ENCODE measurements at regions not wholly inside any gene's neighbourhood (a gene's known extent, or its start where the extent isn't known, plus 50 kb on each side); places are given as distances from the start of the nearest gene placed in this dataset.
"Not testable (repeated sequence)": the region's sequence is repeated elsewhere in the genome, so short reads cannot be mapped to it uniquely, and the experiment has no call there.

- no peak for DNase-seq
Measured at GRCh38 chr3:153269730-153270129, 107.7 kb downstream of the RAP2B start.

GRCh38 chr3:153273217-153273616, 111.2 kb downstream of the RAP2B start:
- no peak for DNase-seq

GRCh38 chr3:153273767-153274435, 111.9 kb downstream of the RAP2B start:
- no peak for DNase-seq

- no peak for DNase-seq
Measured at GRCh38 chr3:153274561-153274960, 112.5 kb downstream of the RAP2B start.

GRCh38 chr3:153275514-153275913, 113.5 kb downstream of the RAP2B start:
- DNase-seq, result no peak

GRCh38 chr3:153277029-153277428, 115.0 kb downstream of the RAP2B start:
- DNase-seq, result no peak

GRCh38 chr3:153281236-153281997, 119.4 kb downstream of the RAP2B start:
- DNase-seq, result not testable (repeated sequence)

GRCh38 chr3:153282355-153282754, 120.3 kb downstream of the RAP2B start:
- no peak for DNase-seq

GRCh38 chr3:153284282-153284938, 122.4 kb downstream of the RAP2B start:
- DNase-seq, result no peak

GRCh38 chr3:153285194-153285641, 123.2 kb downstream of the RAP2B start:
- no peak for DNase-seq

GRCh38 chr3:153285982-153286381, 124.0 kb downstream of the RAP2B start:
- no peak for DNase-seq

GRCh38 chr3:153287017-153287416, 125.0 kb downstream of the RAP2B start:
- DNase-seq, result no peak

GRCh38 chr3:153289334-153289808, 127.3 kb downstream of the RAP2B start:
- no peak for DNase-seq

GRCh38 chr3:153290268-153291015, 128.4 kb downstream of the RAP2B start:
- DNase-seq, result no peak

- DNase-seq, result no peak
Measured at GRCh38 chr3:153291059-153291685, 129.1 kb downstream of the RAP2B start.

GRCh38 chr3:153293265-153293664, 131.2 kb downstream of the RAP2B start:
- DNase-seq, result no peak

- no peak for DNase-seq
Measured at GRCh38 chr3:153295901-153296300, 133.9 kb downstream of the RAP2B start.

- DNase-seq, result no peak
Measured at GRCh38 chr3:153305189-153305588, 143.2 kb downstream of the RAP2B start.

GRCh38 chr3:153311541-153311940, 149.5 kb downstream of the RAP2B start:
- no peak for DNase-seq

- no peak for DNase-seq
Measured at GRCh38 chr3:153313302-153313965, 151.4 kb downstream of the RAP2B start.

GRCh38 chr3:153314038-153314437, 152.0 kb downstream of the RAP2B start:
- no peak for DNase-seq

GRCh38 chr3:153315781-153316180, 153.8 kb downstream of the RAP2B start:
- DNase-seq, result no peak

Data from NCI-H345 (cell line).